ENCODE measurements at regions not wholly inside any gene's neighbourhood (a gene's known extent, or its start where the extent isn't known, plus 50 kb on each side); places are given as distances from the start of the nearest gene placed in this dataset.

- TF ChIP-seq EZH2phosphoT487 (IDR thresholded peaks at IDR 0.05; ENCODE audit: borderline replicate concordance, low read length) (no peak), CTCF (IDR thresholded peaks at IDR 0.05; ENCODE audit: low read depth, low read length, poor library complexity, severe bottlenecking) (no peak)
Observed at GRCh38 chr4:137307806-137308205, 224.5 kb downstream of the PCDH18 start.

GRCh38 chr4:137300776-137301175, 231.5 kb downstream of the PCDH18 start:
- Histone ChIP-seq H3K4me1 (ENCODE audit: control insufficient read depth, low read length) (no peaks in the 10 kb centered on the region), H3K4me3 (ENCODE audit: low read length) (no peak overlapping the region)
- TF ChIP-seq CTCF (IDR thresholded peaks at IDR 0.05; ENCODE audit: low read depth, low read length, poor library complexity, severe bottlenecking): no peak
- no peak for TF ChIP-seq EZH2phosphoT487 (IDR thresholded peaks at IDR 0.05; ENCODE audit: borderline replicate concordance, low read length)

More at GRCh38 chr4:137307806-137308205, 224.5 kb downstream of the PCDH18 start:
- no peaks in the 10 kb centered on the region for H3K4me1 ChIP-seq (ENCODE audit: control insufficient read depth, low read length)
- H3K36me3 ChIP-seq (ENCODE audit: control insufficient read depth, low read length): no peaks in the 10 kb centered on the region
- no peak overlapping the region for H3K4me3 ChIP-seq (ENCODE audit: low read length)
- no peaks in the 10 kb centered on the region for H3K79me2 ChIP-seq (ENCODE audit: control insufficient read depth, low read length)
- no peaks in the 10 kb centered on the region for H3F3A ChIP-seq (ENCODE audit: control insufficient read depth, insufficient read depth)
- no peaks in the 10 kb centered on the region for H3K9me2 ChIP-seq (replicated peaks; ENCODE audit: control insufficient read depth, low read length)
- no peaks in the 10 kb centered on the region for H4K20me1 ChIP-seq (ENCODE audit: control insufficient read depth, insufficient read depth, low read depth, low read length)
- no peak overlapping the region for H3K4me2 ChIP-seq (ENCODE audit: low read length)
- no peak overlapping the region for H3K27ac ChIP-seq (ENCODE audit: low read depth, low read length)
- no peaks in the 10 kb centered on the region for H3K9me3 ChIP-seq (ENCODE audit: control insufficient read depth, insufficient read depth, low read length)
- H3K27me3 ChIP-seq (ENCODE audit: control insufficient read depth, low read length): no peaks in the 10 kb centered on the region

GRCh38 chr4:137299281-137299680, 233.0 kb downstream of the PCDH18 start:
- Histone ChIP-seq H3K4me1 (ENCODE audit: control insufficient read depth, low read length) (no peaks in the 10 kb centered on the region), H3F3A (ENCODE audit: control insufficient read depth, insufficient read depth) (no peaks in the 10 kb centered on the region), H3K4me2 (ENCODE audit: low read length) (no peak overlapping the region), H3K36me3 (ENCODE audit: control insufficient read depth, low read length) (no peaks in the 10 kb centered on the region), H3K4me3 (ENCODE audit: low read length) (no peak overlapping the region), H3K27me3 (ENCODE audit: control insufficient read depth, low read length) (no peaks in the 10 kb centered on the region), H3K27ac (ENCODE audit: low read depth, low read length) (no peak overlapping the region), H3K9me2 (replicated peaks; ENCODE audit: control insufficient read depth, low read length) (no peaks in the 10 kb centered on the region), H3K9me3 (ENCODE audit: control insufficient read depth, insufficient read depth, low read length) (no peaks in the 10 kb centered on the region), H3K79me2 (ENCODE audit: control insufficient read depth, low read length) (no peaks in the 10 kb centered on the region), H4K20me1 (ENCODE audit: control insufficient read depth, insufficient read depth, low read depth, low read length) (no peaks in the 10 kb centered on the region)
- TF ChIP-seq EZH2phosphoT487 (IDR thresholded peaks at IDR 0.05; ENCODE audit: borderline replicate concordance, low read length): no peak
- no peak for TF ChIP-seq CTCF (IDR thresholded peaks at IDR 0.05; ENCODE audit: low read depth, low read length, poor library complexity, severe bottlenecking)

More at GRCh38 chr4:137300776-137301175, 231.5 kb downstream of the PCDH18 start:
- Histone ChIP-seq H3K27me3 (ENCODE audit: control insufficient read depth, low read length) (no peaks in the 10 kb centered on the region), H3K9me2 (replicated peaks; ENCODE audit: control insufficient read depth, low read length) (no peaks in the 10 kb centered on the region), H3K4me2 (ENCODE audit: low read length) (no peak overlapping the region), H3K9me3 (ENCODE audit: control insufficient read depth, insufficient read depth, low read length) (no peaks in the 10 kb centered on the region), H3F3A (ENCODE audit: control insufficient read depth, insufficient read depth) (no peaks in the 10 kb centered on the region), H3K36me3 (ENCODE audit: control insufficient read depth, low read length) (no peaks in the 10 kb centered on the region), H3K79me2 (ENCODE audit: control insufficient read depth, low read length) (no peaks in the 10 kb centered on the region), H4K20me1 (ENCODE audit: control insufficient read depth, insufficient read depth, low read depth, low read length) (no peaks in the 10 kb centered on the region), H3K27ac (ENCODE audit: low read depth, low read length) (no peak overlapping the region)
